ENCODE measurements at regions not wholly inside any gene's neighbourhood (a gene's known extent, or its start where the extent isn't known, plus 50 kb on each side); places are given as distances from the start of the nearest gene placed in this dataset.

DNA sequence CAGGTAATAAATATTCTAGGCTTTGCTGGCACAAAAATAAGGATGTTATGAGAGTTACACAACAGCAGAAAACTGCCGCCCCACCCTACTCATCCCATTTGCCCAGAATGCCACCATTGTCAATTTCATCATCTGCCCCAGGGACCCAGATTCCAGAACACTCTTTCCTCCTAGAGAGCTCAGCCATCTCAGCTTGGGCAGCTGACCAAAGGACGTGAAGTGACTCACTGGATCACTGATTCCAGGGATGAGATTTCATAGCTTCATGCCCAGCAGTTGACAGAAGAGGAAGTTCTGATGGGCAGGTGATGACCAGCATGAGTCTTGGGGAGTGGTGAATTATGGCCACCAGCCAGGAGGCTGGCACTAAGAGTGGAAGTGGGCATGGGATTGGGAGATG is 450.3 kb downstream of the RMST start:
- Histone ChIP-seq H3K4me3 (ENCODE audit: low read length) (no peak overlapping the region), H3K27ac (ENCODE audit: low read length) (no peak overlapping the region), H3K9ac (ENCODE audit: low read length) (no peak overlapping the region), H4K20me1 (ENCODE audit: insufficient read depth, low read length) (no peaks in the 10 kb centered on the region), H3K27me3 (replicated peaks; ENCODE audit: insufficient read depth, low read length) (no peaks in the 10 kb centered on the region), H2AFZ (ENCODE audit: low read length) (no peak overlapping the region), H3K79me2 (ENCODE audit: low read length) (no peaks in the 10 kb centered on the region), H3K4me2 (ENCODE audit: low read depth, low read length) (no peak overlapping the region), H3K36me3 (replicated peaks; ENCODE audit: insufficient read depth, low read length) (no peaks in the 10 kb centered on the region), H3K4me1 (ENCODE audit: low read length) (no peaks in the 10 kb centered on the region), H3K9me3 (replicated peaks; ENCODE audit: insufficient read depth, low read length) (no peaks in the 10 kb centered on the region), H3F3A (ENCODE audit: insufficient read depth, low read length) (no peaks in the 10 kb centered on the region), H3K9me2 (replicated peaks; ENCODE audit: insufficient read depth, low read length) (no peaks in the 10 kb centered on the region)
- no peak for TF ChIP-seq EZH2phosphoT487 (IDR thresholded peaks at IDR 0.05; ENCODE audit: low read length)
- TF ChIP-seq EZH2 (optimal IDR thresholded peaks at IDR 0.05; ENCODE audit: low read depth, low read length), result no peak
- TF ChIP-seq, protein P1, sequence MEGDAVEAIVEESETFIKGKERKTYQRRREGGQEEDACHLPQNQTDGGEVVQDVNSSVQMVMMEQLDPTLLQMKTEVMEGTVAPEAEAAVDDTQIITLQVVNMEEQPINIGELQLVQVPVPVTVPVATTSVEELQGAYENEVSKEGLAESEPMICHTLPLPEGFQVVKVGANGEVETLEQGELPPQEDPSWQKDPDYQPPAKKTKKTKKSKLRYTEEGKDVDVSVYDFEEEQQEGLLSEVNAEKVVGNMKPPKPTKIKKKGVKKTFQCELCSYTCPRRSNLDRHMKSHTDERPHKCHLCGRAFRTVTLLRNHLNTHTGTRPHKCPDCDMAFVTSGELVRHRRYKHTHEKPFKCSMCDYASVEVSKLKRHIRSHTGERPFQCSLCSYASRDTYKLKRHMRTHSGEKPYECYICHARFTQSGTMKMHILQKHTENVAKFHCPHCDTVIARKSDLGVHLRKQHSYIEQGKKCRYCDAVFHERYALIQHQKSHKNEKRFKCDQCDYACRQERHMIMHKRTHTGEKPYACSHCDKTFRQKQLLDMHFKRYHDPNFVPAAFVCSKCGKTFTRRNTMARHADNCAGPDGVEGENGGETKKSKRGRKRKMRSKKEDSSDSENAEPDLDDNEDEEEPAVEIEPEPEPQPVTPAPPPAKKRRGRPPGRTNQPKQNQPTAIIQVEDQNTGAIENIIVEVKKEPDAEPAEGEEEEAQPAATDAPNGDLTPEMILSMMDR (IDR thresholded peaks at IDR 0.05; ENCODE audit: low read length), result no peak
- DNase-seq, result no peak

DNA sequence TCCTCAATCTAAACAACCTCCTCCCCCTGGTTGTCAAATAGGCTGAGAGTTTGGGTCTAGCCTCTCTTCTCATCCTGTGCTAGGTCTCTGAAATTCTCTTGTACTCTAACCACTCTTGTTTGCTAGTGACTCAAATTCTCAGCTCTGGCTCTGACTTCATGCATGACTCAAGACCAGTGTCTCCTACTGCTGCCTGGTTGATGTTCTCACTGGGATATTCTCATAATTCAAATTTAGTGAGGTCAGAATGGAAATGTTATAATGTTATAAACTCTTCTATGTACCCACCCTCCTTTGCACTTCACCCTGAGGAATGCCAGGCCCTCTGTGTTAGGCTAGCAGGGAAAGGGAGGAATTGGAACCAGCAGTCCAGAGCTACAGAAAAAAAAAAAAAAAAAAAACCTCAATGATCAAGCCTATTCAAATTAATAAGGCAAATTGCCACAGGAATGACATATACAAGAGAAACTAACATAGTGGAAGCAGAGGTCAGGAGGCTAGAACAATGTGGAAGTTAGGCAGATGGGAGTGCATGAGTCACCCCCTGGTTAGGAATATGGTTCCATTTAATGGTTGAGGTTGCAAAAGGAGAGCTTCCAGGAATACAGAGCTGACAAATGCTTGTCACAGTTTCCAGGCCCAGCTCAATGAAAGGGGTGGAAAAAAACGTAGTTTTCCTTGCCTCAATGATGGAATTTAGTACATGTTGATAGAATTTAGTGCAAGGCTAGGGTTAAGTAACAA is 459.5 kb downstream of the RMST start:
- TF ChIP-seq EZH2phosphoT487 (IDR thresholded peaks at IDR 0.05; ENCODE audit: low read length), result no peak
- TF ChIP-seq, protein P1 (IDR thresholded peaks at IDR 0.05; ENCODE audit: low read length), result no peak
- TF ChIP-seq EZH2 (optimal IDR thresholded peaks at IDR 0.05; ENCODE audit: low read depth, low read length), result no peak
- Histone ChIP-seq H3K36me3 (replicated peaks; ENCODE audit: insufficient read depth, low read length) (no peaks in the 10 kb centered on the region), H3K4me1 (ENCODE audit: low read length) (peaks cover 12% of the 10 kb centered on the region), H4K20me1 (ENCODE audit: insufficient read depth, low read length) (no peaks in the 10 kb centered on the region), H3K79me2 (ENCODE audit: low read length) (no peaks in the 10 kb centered on the region), H3K27me3 (replicated peaks; ENCODE audit: insufficient read depth, low read length) (no peaks in the 10 kb centered on the region), H3K9ac (ENCODE audit: low read length) (no peak overlapping the region), H3K9me2 (replicated peaks; ENCODE audit: insufficient read depth, low read length) (no peaks in the 10 kb centered on the region), H3K9me3 (replicated peaks; ENCODE audit: insufficient read depth, low read length) (no peaks in the 10 kb centered on the region), H2AFZ (ENCODE audit: low read length) (no peak overlapping the region), H3F3A (ENCODE audit: insufficient read depth, low read length) (no peaks in the 10 kb centered on the region), H3K27ac (ENCODE audit: low read length) (no peak overlapping the region), H3K4me2 (ENCODE audit: low read depth, low read length) (no peak overlapping the region), H3K4me3 (ENCODE audit: low read length) (no peak overlapping the region)
- DNase-seq, result no peak

- no peaks in the 10 kb centered on the region for H3K9me2 ChIP-seq (replicated peaks; ENCODE audit: insufficient read depth, low read length)
- TF ChIP-seq EZH2 (optimal IDR thresholded peaks at IDR 0.05; ENCODE audit: low read depth, low read length) (no peak), EZH2phosphoT487 (IDR thresholded peaks at IDR 0.05; ENCODE audit: low read length) (no peak)
- TF ChIP-seq, protein P1 (IDR thresholded peaks at IDR 0.05; ENCODE audit: low read length), result no peak
- no peak overlapping the region for H3K9ac ChIP-seq (ENCODE audit: low read length)
- H2AFZ ChIP-seq (ENCODE audit: low read length), result no peak overlapping the region
- DNase-seq, result peak; percentile 48
- peak overlapping the region; percentile 35 for H3K4me2 ChIP-seq (ENCODE audit: low read depth, low read length)
- H3K27ac ChIP-seq (ENCODE audit: low read length), result no peak overlapping the region
- peaks cover 12% of the 10 kb centered on the region for H3K4me1 ChIP-seq (ENCODE audit: low read length)
- H3K27me3 ChIP-seq (replicated peaks; ENCODE audit: insufficient read depth, low read length), result no peaks in the 10 kb centered on the region
- no peaks in the 10 kb centered on the region for H3F3A ChIP-seq (ENCODE audit: insufficient read depth, low read length)
- H3K4me3 ChIP-seq (ENCODE audit: low read length), result no peak overlapping the region
- H4K20me1 ChIP-seq (ENCODE audit: insufficient read depth, low read length), result no peaks in the 10 kb centered on the region
- H3K36me3 ChIP-seq (replicated peaks; ENCODE audit: insufficient read depth, low read length), result no peaks in the 10 kb centered on the region
- H3K9me3 ChIP-seq (replicated peaks; ENCODE audit: insufficient read depth, low read length), result no peaks in the 10 kb centered on the region
- no peaks in the 10 kb centered on the region for H3K79me2 ChIP-seq (ENCODE audit: low read length)
Measured at GRCh38 chr12:97923546-97923945, 460.9 kb downstream of the RMST start.
